BLaER1 (cell line): ENCODE measurements at regions not wholly inside any gene's neighbourhood (a gene's known extent, or its start where the extent isn't known, plus 50 kb on each side); places are given as distances from the start of the nearest gene placed in this dataset.

ENCODE experiments used
- H3K27ac ChIP-seq: shearing (Covaris generic); formaldehyde crosslinking; 2 replicates; pipeline ENCODE4 v1.8.1; 2022
- H3K27me3 ChIP-seq: shearing (Covaris generic); formaldehyde crosslinking; 2 replicates; pipeline ENCODE4 v1.8.1; 2022
- H3K36me3 ChIP-seq: shearing (Covaris generic); formaldehyde crosslinking; 2 replicates; pipeline ENCODE4 v1.8.1; 2022
- H3K4me1 ChIP-seq: shearing (Covaris generic); formaldehyde crosslinking; 2 replicates; pipeline ENCODE4 v1.8.1; 2022
- H3K4me2 ChIP-seq: shearing (Covaris generic); formaldehyde crosslinking; 2 replicates; pipeline ENCODE4 v1.8.1; 2022
- H3K4me3 ChIP-seq: shearing (Covaris generic); formaldehyde crosslinking; 2 replicates; pipeline ENCODE4 v1.8.1; 2022
- H3K9ac ChIP-seq: shearing (Covaris generic); formaldehyde crosslinking; 2 replicates; pipeline ENCODE4 v1.8.1; 2022
- H3K9me3 ChIP-seq: shearing (Covaris generic); formaldehyde crosslinking; 2 replicates; pipeline ENCODE4 v1.8.1; 2022
- H4K20me1 ChIP-seq: shearing (Covaris generic); formaldehyde crosslinking; 2 replicates; pipeline ENCODE4 v1.8.1; 2022
- Cebpa-rat ChIP-seq: shearing (Covaris generic); IDR thresholded peaks from 2 replicates; pipeline ENCODE4 v1.8.1; 2022

- no peak overlapping the region for H3K9ac ChIP-seq
- no peaks in the 10 kb centered on the region for H3K27me3 ChIP-seq
- no peaks in the 10 kb centered on the region for H3K9me3 ChIP-seq
- H3K4me3 ChIP-seq, result no peak overlapping the region
- no peaks in the 10 kb centered on the region for H4K20me1 ChIP-seq
- H3K4me1 ChIP-seq, result no peaks in the 10 kb centered on the region
- no peak overlapping the region for H3K4me2 ChIP-seq
- H3K27ac ChIP-seq, result no peak overlapping the region
- no peak for TF ChIP-seq Cebpa-rat
- H3K36me3 ChIP-seq, result no peaks in the 10 kb centered on the region
These were observed 118.9 kb upstream of the ELL2 start for GRCh38 chr5:96080557-96080956.

GRCh38 chr5:96079962-96080361 is 118.3 kb upstream of the ELL2 start:
- no peak overlapping the region for H3K27ac ChIP-seq
- no peak overlapping the region for H3K4me2 ChIP-seq
- H4K20me1 ChIP-seq, result no peaks in the 10 kb centered on the region
- H3K9ac ChIP-seq, result no peak overlapping the region
- no peaks in the 10 kb centered on the region for H3K36me3 ChIP-seq
- no peaks in the 10 kb centered on the region for H3K9me3 ChIP-seq
- H3K4me1 ChIP-seq, result no peaks in the 10 kb centered on the region
- no peak for TF ChIP-seq Cebpa-rat
- no peak overlapping the region for H3K4me3 ChIP-seq
- H3K27me3 ChIP-seq, result no peaks in the 10 kb centered on the region

DNA sequence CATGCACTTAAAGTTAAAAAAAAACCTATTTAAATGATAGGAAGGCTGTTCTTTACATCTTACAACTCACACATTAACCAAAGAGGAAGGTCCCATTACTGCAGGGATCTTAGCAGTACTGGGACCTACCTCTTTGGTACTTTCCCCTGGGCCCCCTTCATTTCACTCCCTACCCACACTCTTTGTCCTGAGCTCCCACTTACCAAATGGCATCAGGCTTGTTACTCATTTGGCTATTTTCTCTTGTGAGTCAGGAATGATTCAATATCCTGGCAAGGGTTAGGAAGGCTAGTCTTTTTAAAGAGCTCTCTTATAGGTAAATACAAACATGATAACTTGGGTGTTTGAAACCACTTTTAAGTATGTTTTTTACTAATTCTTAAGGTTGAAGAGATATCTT is 117.4 kb upstream of the ELL2 start:
- Histone ChIP-seq H3K27me3 (no peaks in the 10 kb centered on the region), H3K9me3 (no peaks in the 10 kb centered on the region), H4K20me1 (no peaks in the 10 kb centered on the region), H3K4me2 (no peak overlapping the region), H3K4me3 (no peak overlapping the region), H3K36me3 (no peaks in the 10 kb centered on the region), H3K9ac (no peak overlapping the region), H3K4me1 (no peaks in the 10 kb centered on the region), H3K27ac (no peak overlapping the region)
- no peak for TF ChIP-seq Cebpa-rat

- TF ChIP-seq Cebpa-rat, result no peak
- Histone ChIP-seq H3K36me3 (no peaks in the 10 kb centered on the region), H3K4me3 (no peak overlapping the region), H3K4me1 (no peaks in the 10 kb centered on the region), H4K20me1 (no peaks in the 10 kb centered on the region), H3K9ac (no peak overlapping the region), H3K9me3 (no peaks in the 10 kb centered on the region), H3K4me2 (no peak overlapping the region), H3K27ac (no peak overlapping the region), H3K27me3 (no peaks in the 10 kb centered on the region)
These were observed 114.8 kb upstream of the ELL2 start for GRCh38 chr5:96076451-96076850.

DNA sequence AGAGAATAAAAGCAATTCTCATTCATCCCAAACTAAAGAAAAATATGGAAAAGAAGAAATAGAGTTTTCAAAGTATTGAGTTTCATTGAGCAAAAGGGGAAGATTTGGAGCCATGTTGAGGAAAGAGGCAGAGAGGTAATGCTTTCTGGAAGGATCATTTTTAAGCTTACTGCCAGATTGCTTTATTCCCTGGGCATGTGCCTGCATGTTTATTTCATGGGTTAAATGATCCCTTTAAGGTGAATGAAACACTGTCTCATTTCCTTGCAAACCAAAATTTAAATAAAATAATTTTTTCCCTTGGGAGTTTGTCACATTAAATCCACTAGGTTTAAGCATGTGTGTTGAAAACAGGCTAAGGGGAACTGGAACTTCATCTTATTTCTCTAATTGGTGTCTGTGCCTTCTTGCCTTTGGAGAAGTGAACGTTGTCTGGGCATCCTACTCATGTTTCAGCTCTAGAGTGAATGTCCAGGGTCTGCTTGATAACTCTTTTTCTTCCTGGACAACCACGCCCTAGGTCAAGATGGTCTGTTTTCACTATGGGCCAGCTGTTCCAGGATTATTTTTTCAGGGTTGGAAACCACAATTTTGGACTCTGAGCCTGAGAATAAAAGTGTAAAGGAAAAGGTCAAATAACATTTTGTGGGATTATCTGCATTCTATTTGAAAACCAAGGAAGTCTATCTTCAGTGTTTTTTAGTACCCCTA is 114.1 kb upstream of the ELL2 start:
- TF ChIP-seq Cebpa-rat, result no peak
- Histone ChIP-seq H3K27ac (no peak overlapping the region), H3K36me3 (no peaks in the 10 kb centered on the region), H3K4me1 (peaks cover under 1% of the 10 kb centered on the region; the same call in 1 of the 2 replicates), H3K4me2 (no peak overlapping the region), H3K27me3 (no peaks in the 10 kb centered on the region), H3K4me3 (no peak overlapping the region), H3K9ac (no peak overlapping the region), H3K9me3 (no peaks in the 10 kb centered on the region), H4K20me1 (no peaks in the 10 kb centered on the region)

DNA sequence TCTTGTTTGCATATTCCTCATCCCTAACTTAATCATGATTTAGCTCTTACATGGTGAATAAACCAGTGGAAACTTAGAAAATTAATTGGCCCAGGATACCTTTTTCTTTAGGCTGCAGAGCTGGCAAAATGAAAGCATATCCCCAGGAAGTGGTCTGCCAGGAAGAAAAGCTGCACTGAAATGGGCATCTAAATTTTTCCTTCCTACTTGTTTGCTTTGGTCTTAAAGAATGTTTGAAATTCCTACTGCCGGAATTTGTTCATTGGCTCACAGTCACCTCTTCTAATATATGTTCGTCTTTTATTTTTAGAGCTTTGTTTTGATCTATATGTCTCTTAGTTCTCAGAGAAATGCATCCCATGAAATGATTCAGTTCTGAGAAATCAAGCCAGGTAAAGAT is 113.2 kb upstream of the ELL2 start:
- no peaks in the 10 kb centered on the region for H3K36me3 ChIP-seq
- no peak overlapping the region for H3K27ac ChIP-seq

DNA sequence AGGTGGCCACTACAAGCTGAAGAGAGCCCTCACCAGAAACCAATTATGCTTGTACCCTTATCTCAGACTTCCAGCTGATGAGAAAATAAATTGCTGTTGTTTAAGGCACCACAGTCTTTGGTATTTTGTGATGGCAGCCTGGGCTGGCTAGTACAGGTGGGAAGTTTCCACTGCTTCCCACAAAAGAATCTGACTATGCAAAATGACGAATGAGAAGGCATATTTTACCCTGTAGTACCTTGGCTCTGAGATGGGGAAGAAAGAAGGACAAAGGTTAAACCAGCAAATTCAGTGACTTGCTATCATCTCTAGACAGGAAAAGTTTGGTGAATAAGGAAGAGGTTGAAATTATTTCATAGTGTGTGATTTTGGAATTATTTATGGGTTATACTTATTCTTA is 112.8 kb upstream of the ELL2 start:
- Histone ChIP-seq H3K27ac (no peak overlapping the region), H3K4me2 (no peak overlapping the region)

More for the DNA sequence above, 113.2 kb upstream of the ELL2 start:
- no peak overlapping the region for H3K9ac ChIP-seq
- no peak for TF ChIP-seq Cebpa-rat
- H4K20me1 ChIP-seq, result no peaks in the 10 kb centered on the region
- no peaks in the 10 kb centered on the region for H3K27me3 ChIP-seq
- no peak overlapping the region for H3K4me2 ChIP-seq
- peaks cover 5% of the 10 kb centered on the region for H3K4me1 ChIP-seq
- no peaks in the 10 kb centered on the region for H3K9me3 ChIP-seq
- H3K4me3 ChIP-seq, result no peak overlapping the region

GRCh38 chr5:96072791-96073165 is 111.1 kb upstream of the ELL2 start:
- Histone ChIP-seq H3K9me3 (no peaks in the 10 kb centered on the region), H4K20me1 (no peaks in the 10 kb centered on the region), H3K4me1 (peaks cover 5% of the 10 kb centered on the region), H3K4me2 (no peak overlapping the region), H3K9ac (no peak overlapping the region), H3K4me3 (no peak overlapping the region), H3K27ac (no peak overlapping the region), H3K36me3 (no peaks in the 10 kb centered on the region), H3K27me3 (no peaks in the 10 kb centered on the region)
- TF ChIP-seq Cebpa-rat, result no peak

More for the DNA sequence above, 112.8 kb upstream of the ELL2 start:
- H3K4me3 ChIP-seq, result no peak overlapping the region
- H3K9me3 ChIP-seq, result no peaks in the 10 kb centered on the region
- H3K4me1 ChIP-seq, result peaks cover 5% of the 10 kb centered on the region
- no peaks in the 10 kb centered on the region for H4K20me1 ChIP-seq
- H3K36me3 ChIP-seq, result no peaks in the 10 kb centered on the region
- H3K27me3 ChIP-seq, result no peaks in the 10 kb centered on the region
- H3K9ac ChIP-seq, result no peak overlapping the region
- no peak for TF ChIP-seq Cebpa-rat

GRCh38 chr5:96072138-96072790 is 110.6 kb upstream of the ELL2 start:
- H3K27me3 ChIP-seq, result no peaks in the 10 kb centered on the region
- no peak overlapping the region for H3K4me3 ChIP-seq
- no peaks in the 10 kb centered on the region for H3K36me3 ChIP-seq
- H3K4me2 ChIP-seq, result no peak overlapping the region
- TF ChIP-seq Cebpa-rat, result no peak
- no peak overlapping the region for H3K9ac ChIP-seq
- H3K27ac ChIP-seq, result no peak overlapping the region
- H3K4me1 ChIP-seq, result peaks cover 5% of the 10 kb centered on the region
- no peaks in the 10 kb centered on the region for H3K9me3 ChIP-seq
- no peaks in the 10 kb centered on the region for H4K20me1 ChIP-seq

DNA sequence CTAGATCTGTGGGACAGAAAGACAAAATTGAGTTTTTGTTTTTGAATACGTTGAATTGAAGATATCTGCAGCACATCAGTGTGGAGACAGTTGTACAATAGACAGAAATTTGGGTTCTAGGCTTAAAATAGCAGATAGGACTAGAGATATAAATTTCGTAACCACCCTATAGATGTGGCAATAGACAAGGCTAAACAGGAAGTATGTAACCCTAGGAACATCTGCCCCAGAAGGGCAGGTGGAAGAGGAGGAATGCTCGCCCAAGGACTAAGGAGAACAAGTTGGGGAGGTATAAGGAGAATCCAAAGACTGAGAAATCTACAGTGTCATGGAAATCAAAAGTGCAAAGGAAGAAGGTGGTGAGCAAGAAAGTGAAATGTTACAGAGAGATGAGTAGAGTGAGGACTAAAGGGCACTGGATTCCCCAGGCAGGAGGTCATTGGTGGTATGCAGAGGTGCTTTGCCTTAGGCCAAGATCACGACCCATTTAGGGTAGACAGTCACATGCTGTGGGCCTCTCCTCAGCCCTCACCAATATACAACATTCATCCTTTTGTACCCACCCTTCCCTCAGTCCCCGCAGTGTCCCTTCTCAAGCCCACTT is 109.1 kb upstream of the ELL2 start:
- H3K4me3 ChIP-seq, result no peak overlapping the region
- no peak overlapping the region for H3K9ac ChIP-seq
- H4K20me1 ChIP-seq, result no peaks in the 10 kb centered on the region
- no peak overlapping the region for H3K27ac ChIP-seq
- TF ChIP-seq Cebpa-rat, result no peak
- H3K4me2 ChIP-seq, result no peak overlapping the region
- H3K27me3 ChIP-seq, result no peaks in the 10 kb centered on the region
- H3K9me3 ChIP-seq, result no peaks in the 10 kb centered on the region
- no peaks in the 10 kb centered on the region for H3K36me3 ChIP-seq
- H3K4me1 ChIP-seq, result peaks cover 5% of the 10 kb centered on the region
